GM18519 (cell line): ENCODE measurements at regions not wholly inside any gene's neighbourhood (a gene's known extent, or its start where the extent isn't known, plus 50 kb on each side); places are given as distances from the start of the nearest gene placed in this dataset.

Experiments
- ATAC-seq: cut with Tn5 transposase; IDR thresholded peaks from one replicate; pipeline ENCODE4 v1.9.1; 2021; ENCODE audit warnings: mild to moderate bottlenecking, moderate library complexity; ENCODE audit not compliant: unreplicated experiment, low FRiP score

DNA sequence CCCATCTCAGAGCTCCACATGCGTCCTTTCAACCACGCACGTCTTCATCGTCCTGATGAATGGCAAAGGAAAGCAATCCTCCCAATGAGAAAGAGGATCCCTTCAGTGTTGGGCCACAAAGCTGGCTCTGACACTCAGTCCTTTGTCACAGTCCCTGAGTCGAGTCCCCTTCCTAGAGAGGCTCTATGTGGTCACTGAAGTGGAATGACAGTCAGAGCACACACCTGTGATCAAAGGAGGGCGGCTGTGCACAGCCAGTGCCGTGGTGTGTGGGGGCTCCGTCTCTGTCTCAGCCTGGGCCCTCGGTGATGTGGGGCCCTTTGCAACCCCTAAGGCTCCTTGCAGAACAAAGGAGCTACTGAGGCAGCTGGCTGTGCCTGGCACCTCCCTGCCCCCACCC lies 157.3 kb upstream of the APCDD1 start:
- ATAC-seq = no peak

DNA sequence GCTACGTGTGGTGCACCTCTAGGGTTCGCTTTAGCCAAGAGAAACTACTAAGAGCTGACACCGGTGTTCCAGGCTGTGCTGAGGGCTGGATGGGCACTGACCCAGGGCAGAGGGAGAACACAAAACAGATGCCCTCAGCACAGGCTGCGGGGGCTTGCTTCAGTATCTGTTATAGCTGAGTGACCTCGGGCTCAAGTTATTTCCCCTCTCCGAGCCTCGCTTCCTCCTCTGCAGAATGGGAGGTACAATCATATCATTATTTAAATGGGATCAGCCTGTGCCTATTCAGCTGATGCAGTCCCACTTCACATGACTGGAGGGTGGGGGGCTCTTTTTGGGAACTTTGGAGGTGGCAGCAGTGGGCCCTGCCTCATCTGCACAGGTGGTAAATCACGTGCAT lies 156.1 kb upstream of the APCDD1 start:
- no peak for ATAC-seq

DNA sequence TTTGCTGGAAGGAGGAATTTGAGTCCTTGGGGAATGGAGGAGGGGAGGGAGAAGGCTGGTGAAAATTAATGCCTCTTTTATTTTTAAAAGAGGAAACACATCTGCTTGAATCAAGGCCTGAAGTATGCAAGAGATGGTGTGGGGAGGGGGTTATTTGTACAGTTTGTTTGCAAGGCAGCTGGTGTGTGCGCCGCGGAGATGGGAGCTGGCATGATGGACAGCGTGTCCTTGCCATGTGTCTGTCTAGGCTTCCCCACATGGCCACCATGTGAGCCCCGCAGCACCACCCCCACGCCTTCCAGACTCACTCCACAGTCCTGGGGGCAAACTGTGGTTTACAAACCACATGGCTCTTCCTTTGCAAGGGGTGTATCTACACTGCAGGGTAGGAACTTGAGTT lies 154.8 kb upstream of the APCDD1 start:
- no peak for ATAC-seq

DNA sequence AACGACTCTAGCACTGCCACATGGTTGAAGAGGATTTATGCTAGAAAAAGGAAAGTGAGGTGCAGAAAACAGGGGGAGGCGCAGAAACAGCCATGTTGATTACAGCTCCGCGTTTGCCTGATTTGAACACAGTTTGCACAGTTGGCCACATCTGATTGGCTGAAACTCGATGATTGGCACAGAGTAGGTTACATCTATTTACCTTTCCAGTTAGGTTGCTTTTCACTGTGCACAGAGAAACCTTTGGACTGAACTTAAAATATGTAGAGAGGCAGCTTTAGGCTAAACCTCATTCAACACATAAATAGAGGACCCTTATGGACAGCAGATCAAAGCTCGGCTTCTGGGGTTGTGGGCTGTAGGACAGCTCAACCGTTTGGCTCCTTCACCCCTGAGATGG lies 153.7 kb upstream of the APCDD1 start:
- ATAC-seq = no peak

GRCh38 chr18:10301831-10302483 lies 152.5 kb upstream of the APCDD1 start:
- ATAC-seq = no peak

DNA sequence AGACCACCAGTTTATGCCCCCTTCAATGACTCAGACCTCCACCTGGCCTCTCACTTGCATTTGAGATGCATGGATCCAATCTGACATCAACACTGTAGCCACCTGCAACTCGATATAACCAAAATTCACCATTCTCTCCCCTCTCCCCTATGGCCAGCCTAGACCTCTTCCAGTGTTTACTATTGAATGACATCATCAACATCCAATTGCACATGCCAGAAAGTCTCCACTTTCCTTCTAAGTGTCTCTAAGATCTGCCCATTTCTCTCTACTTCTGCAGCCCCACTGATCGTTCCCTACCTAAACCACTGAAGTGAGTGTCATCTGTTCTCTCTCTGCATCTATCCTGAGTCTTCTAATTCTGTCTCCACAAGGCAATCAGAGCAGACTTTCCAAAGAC lies 151.3 kb upstream of the APCDD1 start:
- no peak for ATAC-seq

DNA sequence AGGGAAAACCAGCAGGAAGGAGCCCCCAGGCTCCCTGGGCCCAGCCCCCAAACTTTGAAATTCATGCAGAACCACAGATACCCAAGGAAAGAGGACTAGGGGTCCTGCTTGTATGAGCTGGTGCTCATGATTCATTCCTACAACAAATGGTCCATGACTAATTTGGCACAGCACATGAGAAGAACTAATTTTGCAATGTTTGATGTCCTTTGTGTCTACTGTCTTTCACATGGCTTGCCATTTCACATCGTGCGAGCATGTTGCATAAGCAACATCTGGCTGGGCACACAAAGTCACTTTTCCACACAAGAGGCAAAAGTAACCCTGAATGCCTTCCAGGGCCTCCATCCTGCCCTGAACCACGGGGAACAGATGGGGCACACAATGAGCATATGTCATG lies 149.6 kb upstream of the APCDD1 start:
- ATAC-seq = no peak

DNA sequence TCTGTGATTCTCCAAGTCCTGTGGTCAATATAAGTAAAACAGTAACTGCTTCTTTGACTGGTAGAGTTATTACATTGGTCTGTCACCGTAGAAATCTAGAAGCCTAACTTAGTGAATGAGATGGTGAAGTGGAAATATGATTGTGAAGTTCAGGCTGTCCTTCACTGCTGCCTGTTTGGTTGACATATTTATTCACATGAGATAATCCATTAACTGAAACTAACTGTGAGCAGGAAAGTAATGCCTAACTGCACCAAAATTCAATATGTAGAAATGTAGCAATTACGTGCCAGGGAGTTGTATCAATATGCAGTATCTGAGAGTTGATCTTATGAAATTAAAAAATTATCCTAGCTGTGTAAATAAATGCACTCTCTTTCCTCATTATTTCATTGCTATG lies 147.7 kb upstream of the APCDD1 start:
- no peak for ATAC-seq

- ATAC-seq = no peak
Observed at GRCh38 chr18:10308154-10308553, 146.3 kb upstream of the APCDD1 start.

DNA sequence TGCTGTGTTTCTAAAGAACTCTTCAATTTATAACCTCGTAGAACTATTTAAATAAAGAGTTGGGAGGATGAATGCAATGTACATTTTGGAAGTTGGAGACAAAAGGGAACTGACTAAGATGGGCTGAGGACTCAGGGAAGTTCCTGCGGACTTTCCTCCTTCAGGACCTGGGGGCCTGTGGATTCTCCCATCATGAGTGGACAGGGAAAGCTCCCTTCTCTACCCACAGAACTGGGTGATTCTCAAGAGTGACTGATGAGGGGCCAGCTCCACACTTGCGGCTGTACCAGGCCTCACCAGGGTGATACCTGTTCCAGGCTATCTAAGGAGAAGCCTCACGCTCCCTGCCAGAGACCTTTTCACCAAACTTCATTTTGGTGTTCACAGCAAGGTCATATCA lies 143.8 kb upstream of the APCDD1 start:
- no peak for ATAC-seq

- no peak for ATAC-seq
Observed at GRCh38 chr18:10312326-10313015, 142.0 kb upstream of the APCDD1 start.

DNA sequence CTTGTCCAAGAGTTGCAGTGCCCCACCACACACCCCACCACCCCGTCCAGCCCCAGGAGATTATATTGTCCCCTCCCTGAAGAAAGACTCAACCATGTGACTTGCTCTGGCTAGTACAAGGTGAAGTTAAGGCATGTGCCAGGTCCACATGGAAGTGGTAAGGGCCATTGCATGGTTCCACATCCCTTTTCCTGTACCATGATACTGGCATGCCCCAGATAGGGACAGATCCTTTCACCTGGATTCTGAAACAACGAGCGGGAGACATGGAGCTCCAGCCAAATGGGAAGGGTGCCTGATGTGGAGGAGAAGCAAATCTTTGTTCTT lies 141.5 kb upstream of the APCDD1 start:
- ATAC-seq = no peak

DNA sequence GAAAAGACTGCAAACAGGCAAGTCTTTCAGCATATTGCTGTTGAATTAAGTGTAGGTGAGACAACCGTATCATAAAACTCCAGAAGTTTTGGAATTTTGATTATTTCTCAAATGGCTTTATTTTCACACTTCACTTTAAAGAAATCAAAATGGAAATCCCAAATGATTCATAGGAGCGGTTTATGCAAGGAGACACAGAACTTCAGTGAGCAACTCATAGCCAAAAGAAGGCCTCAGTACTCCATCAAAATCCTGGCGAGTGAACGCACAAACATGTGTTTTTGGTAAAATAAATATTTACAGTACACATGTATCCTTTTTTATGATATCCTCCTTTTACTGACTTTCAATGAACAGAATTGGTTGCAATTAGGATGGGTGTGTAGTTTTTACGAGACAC lies 140.4 kb upstream of the APCDD1 start:
- ATAC-seq = no peak

GRCh38 chr18:10315522-10315921 lies 138.9 kb upstream of the APCDD1 start:
- ATAC-seq = no peak

GRCh38 chr18:10316778-10317177 lies 137.7 kb upstream of the APCDD1 start:
- ATAC-seq = no peak

DNA sequence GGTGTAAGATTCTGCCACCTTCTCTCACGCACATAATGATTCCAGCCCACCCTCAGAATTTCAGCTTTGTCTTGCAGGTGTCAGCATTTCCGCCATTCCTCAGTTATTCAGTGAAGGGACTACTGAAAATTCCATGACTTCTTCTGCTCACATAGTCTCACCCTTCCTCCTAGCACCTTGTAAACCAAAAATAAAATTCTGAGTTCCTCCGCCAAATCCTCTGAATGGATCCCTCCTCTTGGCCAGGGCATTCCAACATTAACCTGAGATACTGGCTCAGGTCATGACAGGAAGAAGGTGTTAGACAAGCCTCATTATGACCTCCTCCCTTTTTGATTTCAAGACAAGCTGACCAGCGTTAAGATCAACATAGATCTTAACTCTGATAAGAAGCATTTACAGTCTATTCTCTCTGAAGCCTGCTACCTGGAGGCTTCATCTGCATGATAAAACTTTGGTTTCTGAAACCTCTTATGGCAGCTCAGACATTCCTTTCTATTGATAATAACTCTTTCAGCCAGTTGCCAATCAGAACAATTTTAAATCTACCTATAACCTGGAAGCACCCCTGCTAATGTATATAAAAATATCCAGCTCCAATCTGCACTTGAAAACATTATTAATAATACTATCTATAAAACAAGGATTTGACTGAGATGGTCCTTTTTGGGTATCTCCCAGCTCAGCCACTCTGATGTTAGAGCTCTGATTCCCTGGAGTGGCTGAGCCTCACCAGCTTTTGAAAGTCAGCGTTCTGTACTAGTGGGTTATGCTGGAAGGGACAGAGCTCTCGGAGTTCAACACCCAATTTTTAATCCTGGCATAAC lies 136.4 kb upstream of the APCDD1 start:
- no peak for ATAC-seq

DNA sequence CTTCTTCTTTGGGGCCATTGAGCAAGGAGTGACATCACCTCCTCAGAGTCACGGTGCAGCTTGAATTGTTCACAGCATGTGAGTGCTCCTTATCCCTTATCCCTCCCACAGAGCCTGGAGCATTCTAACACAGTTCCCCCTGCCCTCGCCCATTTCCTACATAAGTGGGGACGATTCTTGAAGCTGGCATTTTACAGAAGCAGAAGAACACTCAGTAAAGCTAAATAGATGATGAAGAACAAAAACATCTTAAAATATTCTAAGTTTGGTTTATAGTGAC lies 135.8 kb upstream of the APCDD1 start:
- ATAC-seq = no peak

DNA sequence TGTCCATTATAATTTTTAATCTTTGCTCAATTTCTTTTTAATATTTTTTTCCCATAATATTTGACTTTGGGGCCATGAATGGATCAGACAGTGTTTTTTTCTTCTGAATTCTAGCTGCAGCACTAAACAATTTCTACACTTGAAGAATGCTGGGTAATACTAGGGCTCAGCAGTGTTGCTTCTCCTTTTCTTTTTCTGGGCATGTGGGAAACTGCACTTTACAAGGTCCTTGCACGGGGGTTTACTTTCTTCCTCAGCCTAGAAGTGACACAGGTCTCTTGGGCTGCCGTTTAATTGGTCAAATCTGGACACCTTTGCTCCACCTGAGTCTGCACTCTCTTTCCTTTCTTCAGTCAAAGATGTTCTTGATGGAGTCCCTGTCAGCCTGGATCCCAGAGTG lies 135.4 kb upstream of the APCDD1 start:
- no peak for ATAC-seq

GRCh38 chr18:10319914-10320600 lies 134.4 kb upstream of the APCDD1 start:
- ATAC-seq = no peak

- ATAC-seq = no peak
Observed at GRCh38 chr18:10320791-10321190, 133.6 kb upstream of the APCDD1 start.

DNA sequence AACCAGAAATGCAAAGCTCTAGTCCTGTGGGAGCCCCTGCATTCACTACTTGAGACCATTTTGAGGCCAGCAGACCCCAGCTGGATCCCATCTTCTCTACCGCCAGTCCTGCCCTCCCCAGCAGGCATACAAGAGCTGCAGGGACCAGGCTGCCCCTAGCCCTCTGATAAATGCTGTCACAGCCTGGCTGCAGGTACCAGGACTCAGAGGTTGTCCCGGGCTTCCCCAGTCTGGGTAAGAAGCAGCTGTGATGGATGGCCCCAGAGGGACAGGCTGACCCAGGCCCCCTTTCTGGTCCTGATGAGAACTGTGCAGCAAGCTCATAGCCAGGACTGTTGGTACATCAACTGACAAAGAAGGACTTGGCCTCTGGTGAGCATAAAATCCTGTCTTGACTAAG lies 132.9 kb upstream of the APCDD1 start:
- ATAC-seq = no peak
